IMR-90 (cell line): ENCODE measurements at regions not wholly inside any gene's neighbourhood (a gene's known extent, or its start where the extent isn't known, plus 50 kb on each side); places are given as distances from the start of the nearest gene placed in this dataset.

Experiments
- ATAC-seq: fragments of 200-7000 bp; cut with Tn5 transposase; 2 replicates; pipeline ENCODE4 v1.9.1; 2020; ENCODE audit warnings: low read depth, mild to moderate bottlenecking, moderate library complexity
- BruUV-seq: library from RNA; stranded (reverse); fragments of 400-500 nt; replicated peaks from 2 replicates; lab custom pipeline; 2021; lab: Mats Ljungman, UMichigan
- CTCF ChIA-PET: fragments of 300-600 bp; formaldehyde crosslinking; extraction: SDS; loops from one replicate; lab custom pipeline; 2021; ENCODE audit warnings: antibody characterized with exemption; lab: Yijun Ruan, JAX
- POLR2A ChIA-PET: fragments of 300-600 bp; sonication (Branson Sonifier 250); formaldehyde crosslinking; loops from one replicate; lab custom pipeline; 2022; ENCODE audit warnings: antibody characterized with exemption; ENCODE audit not compliant: unreplicated experiment; lab: Charles Lee
- DNase-seq: peaks from one replicate; pipeline ENCODE4 v3.0.0; 2013
- H2AFZ ChIP-seq: replicated peaks from 2 replicates; pipeline ENCODE3; 2013; ENCODE audit warnings: low read length, mild to moderate bottlenecking; ENCODE audit not compliant: poor library complexity
- H2AK5ac ChIP-seq: 2 replicates; pipeline ENCODE4 v1.6.1; 2013; ENCODE audit warnings: low read depth, low read length, inconsistent platforms
- H2AK9ac ChIP-seq: replicated peaks from 2 replicates; pipeline ENCODE3; 2013; ENCODE audit warnings: mild to moderate bottlenecking, low read depth, low read length, moderate library complexity; ENCODE audit not compliant: poor library complexity
- H2BK120ac ChIP-seq: 2 replicates; pipeline ENCODE4 v1.6.1; 2013; ENCODE audit warnings: low read depth, low read length, inconsistent platforms
- H2BK15ac ChIP-seq: 3 replicates; pipeline ENCODE4 v1.6.1; 2013; ENCODE audit warnings: low read depth, low read length, inconsistent platforms
- H2BK20ac ChIP-seq: 2 replicates; pipeline ENCODE4 v1.6.1; 2013; ENCODE audit warnings: low read depth, mild to moderate bottlenecking, inconsistent platforms, low read length, moderate library complexity
- H2BK5ac ChIP-seq: 2 replicates; pipeline ENCODE4 v1.6.1; 2013; ENCODE audit warnings: mild to moderate bottlenecking, low read depth, low read length, inconsistent platforms; ENCODE audit not compliant: poor library complexity, severe bottlenecking
- H3K14ac ChIP-seq: replicated peaks from 2 replicates; pipeline ENCODE4 v1.6.1; 2013; ENCODE audit warnings: low read depth, low read length, inconsistent platforms
- H3K18ac ChIP-seq: 2 replicates; pipeline ENCODE4 v1.6.1; 2013; ENCODE audit warnings: low read depth, low read length, control low read depth
- H3K23ac ChIP-seq: 2 replicates; pipeline ENCODE4 v1.6.1; 2013; ENCODE audit warnings: low read depth, low read length, inconsistent platforms
- H3K27ac ChIP-seq: 2 replicates; pipeline ENCODE4 v1.5.1; 2013; ENCODE audit warnings: mild to moderate bottlenecking, control low read depth, low read length; ENCODE audit not compliant: insufficient read depth
- H3K27me3 ChIP-seq: 2 replicates; pipeline ENCODE4 v1.6.1; 2013; ENCODE audit warnings: low read length; ENCODE audit not compliant: control insufficient read depth, insufficient read depth
- H3K36me3 ChIP-seq: 2 replicates; pipeline ENCODE4 v1.6.1; 2013; ENCODE audit warnings: low read length, mixed read lengths; ENCODE audit not compliant: control insufficient read depth, insufficient read depth
- H3K4ac ChIP-seq: 2 replicates; pipeline ENCODE4 v1.6.1; 2013; ENCODE audit warnings: low read depth, low read length, inconsistent platforms
- H3K4me1 ChIP-seq: 2 replicates; pipeline ENCODE4 v1.6.1; 2013; ENCODE audit warnings: low read length, mixed read lengths; ENCODE audit not compliant: control insufficient read depth, insufficient read depth
- H3K4me2 ChIP-seq: 2 replicates; pipeline ENCODE4 v1.6.1; 2013; ENCODE audit warnings: low read depth, mild to moderate bottlenecking, control low read depth, low read length, moderate library complexity
- H3K4me3 ChIP-seq: 2 replicates; pipeline ENCODE4 v1.5.1; 2013; ENCODE audit warnings: low read depth, mild to moderate bottlenecking, control low read depth, low read length, moderate library complexity; ENCODE audit not compliant: insufficient read depth
- H3K56ac ChIP-seq: 2 replicates; pipeline ENCODE4 v1.6.1; 2013; ENCODE audit warnings: low read length, inconsistent platforms; ENCODE audit not compliant: insufficient read depth; ENCODE audit errors: extremely low read depth
- H3K79me1 ChIP-seq, 2 experiments: 2 replicates each; pipeline ENCODE4 v1.6.1; 2013; ENCODE audit warnings: low read length in 2 of 2, inconsistent platforms in 1 of 2, low read depth in 1 of 2
- H3K9ac ChIP-seq: 2 replicates; pipeline ENCODE4 v1.6.1; 2013; ENCODE audit warnings: low read depth, low read length, control low read depth
- H3K9me1 ChIP-seq: 2 replicates; pipeline ENCODE4 v1.6.1; 2013; ENCODE audit warnings: low read length, inconsistent platforms; ENCODE audit not compliant: insufficient read depth
- H3K9me3 ChIP-seq: 2 replicates; pipeline ENCODE4 v1.6.1; 2013; ENCODE audit warnings: low read length; ENCODE audit not compliant: control insufficient read depth, insufficient read depth
- H4K20me1 ChIP-seq: 2 replicates; pipeline ENCODE4 v1.6.1; 2013; ENCODE audit warnings: low read length, inconsistent platforms; ENCODE audit not compliant: insufficient read depth
- H4K5ac ChIP-seq: 2 replicates; pipeline ENCODE4 v1.6.1; 2013; ENCODE audit warnings: mild to moderate bottlenecking, low read depth, low read length, control low read depth
- H4K8ac ChIP-seq, 2 experiments: 2 replicates each; pipeline ENCODE4 v1.6.1; 2013; ENCODE audit warnings: low read depth in 2 of 2, low read length in 2 of 2, control low read depth in 1 of 2, inconsistent platforms in 1 of 2
- H4K91ac ChIP-seq: 2 replicates; pipeline ENCODE4 v1.6.1; 2013; ENCODE audit warnings: low read depth, low read length, inconsistent platforms; ENCODE audit not compliant: insufficient read depth
- BHLHE40 ChIP-seq: fragments of 150-350 bp; IDR thresholded peaks from 2 replicates; pipeline ENCODE4 v1.6.1; 2016; ENCODE audit warnings: mild to moderate bottlenecking, low read depth, low read length
- CEBPB ChIP-seq: IDR thresholded peaks from 2 replicates; pipeline ENCODE4 v1.6.1; 2012; ENCODE audit warnings: low read depth, low read length, improper control_type of control experiment
- FOS ChIP-seq: fragments of 150-350 bp; IDR thresholded peaks from 2 replicates; pipeline ENCODE4 v1.6.1; 2016; ENCODE audit warnings: low read depth, low read length
- MXI1 ChIP-seq: IDR thresholded peaks from 2 replicates; pipeline ENCODE4 v1.6.1; 2012; ENCODE audit warnings: low read depth, mild to moderate bottlenecking, low read length, moderate library complexity, borderline replicate concordance
- NFE2L2 ChIP-seq: fragments of 150-350 bp; IDR thresholded peaks from 2 replicates; pipeline ENCODE4 v1.6.1; 2016; ENCODE audit warnings: low read depth, mild to moderate bottlenecking, low read length
- SMC3 ChIP-seq: fragments of 150-350 bp; IDR thresholded peaks from 2 replicates; pipeline ENCODE4 v1.6.1; 2016; ENCODE audit warnings: low read depth, mild to moderate bottlenecking, antibody characterized with exemption, low read length, moderate library complexity
- WGBS, 2 experiments: methylation state at CpG; one replicate each; pipeline versions ENCODE4 v1.1.5 to v1.1.7; 2013; ENCODE audit warnings: missing lambda C conversion rate in 2 of 2; ENCODE audit not compliant: insufficient read length in 1 of 2; ENCODE audit errors: extremely low coverage in 2 of 2; 5-methylcytosine and 5-hydroxymethylcytosine counted together
- dilution Hi-C: fragments of 300-500 bp; cut with HindIII; formaldehyde crosslinking; loops from one replicate; pipeline ENCODE4 v1.14.3; 2018; ENCODE audit warnings: low sequenced_read_pairs; ENCODE audit not compliant: unreplicated experiment
- in situ Hi-C: fragments of 300-500 bp; cut with MboI; formaldehyde crosslinking; loops from 3 replicates; pipeline ENCODE4 v1.14.3; 2019; ENCODE audit warnings: low sequenced_read_pairs, inconsistent platforms, mixed read lengths
- intact Hi-C: fragments of 100-400 bp; cut with micrococcal nuclease; formaldehyde crosslinking; loops from 2 replicates; pipeline ENCODE4 v1.10.0; 2022

DNA sequence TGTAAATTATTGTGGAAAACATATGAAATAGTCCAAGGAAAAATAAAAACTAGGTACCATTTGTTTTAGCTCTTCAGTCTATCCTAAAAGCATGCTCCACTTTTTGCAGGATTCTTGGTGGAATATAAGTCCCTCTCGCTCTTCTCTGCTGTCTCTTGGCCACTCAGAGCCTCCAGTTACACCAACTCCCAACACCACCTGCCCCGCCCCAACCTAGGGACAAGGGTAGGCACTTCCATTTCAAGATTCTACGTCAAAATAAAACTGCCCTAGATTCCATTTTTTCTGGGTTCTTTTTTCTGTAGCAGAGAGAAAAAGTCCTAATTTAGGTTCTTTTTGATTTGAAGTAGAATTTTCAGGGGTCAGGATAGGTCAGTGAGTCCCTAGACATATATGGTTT is 1036.2 kb upstream of the POU3F3 start:
- no peaks in the 10 kb centered on the region for H3K9me1 ChIP-seq
- no peak overlapping the region for H3K4ac ChIP-seq
- no peaks in the 10 kb centered on the region for H3K36me3 ChIP-seq
- no peak overlapping the region for H3K4me3 ChIP-seq
- H2BK5ac ChIP-seq = no peak overlapping the region
- WGBS, 2 experiments = 40% methylated on average over 1 of the region's 3 CpGs; no CpG with 5 or more reads in 1 of the 2 experiments
- no peak overlapping the region for H4K91ac ChIP-seq
- intact Hi-C loops = no loop called here
- no peaks in the 10 kb centered on the region for H3K79me1 ChIP-seq
- ATAC-seq (no peak), DNase-seq (no peak)
- TF ChIP-seq MXI1 = no peak
- TF ChIP-seq SMC3 = no peak
- TF ChIP-seq FOS = no peak
- no peak for TF ChIP-seq CEBPB
- TF ChIP-seq NFE2L2 = no peak
- no peak for TF ChIP-seq BHLHE40
- no peak overlapping the region for H4K8ac ChIP-seq
- no peak overlapping the region for H3K9ac ChIP-seq
- H2AK5ac ChIP-seq = no peak overlapping the region
- no peaks in the 10 kb centered on the region for H4K20me1 ChIP-seq
- H3K18ac ChIP-seq = no peak overlapping the region
- H2AK9ac ChIP-seq = no peak overlapping the region
- POLR2A ChIA-PET = no interaction called here
- H2BK20ac ChIP-seq = no peak overlapping the region
- CTCF ChIA-PET = interaction anchor here (0.6 kb wide), 1 partner anchor 1583 kb away, joined by 8 read pairs; no protein-coding TSS in a partner anchor
- H3K4me2 ChIP-seq = no peak overlapping the region
- BruUV-seq = no TSS peak
- no peaks in the 10 kb centered on the region for H3K4me1 ChIP-seq
- H2BK120ac ChIP-seq = no peak overlapping the region
- dilution Hi-C loops = no loop called here
- in situ Hi-C loops = no loop called here
- no peak overlapping the region for H3K23ac ChIP-seq
- no peak overlapping the region for H4K5ac ChIP-seq
- no peaks in the 10 kb centered on the region for H3K27me3 ChIP-seq
- H2AFZ ChIP-seq = no peak overlapping the region
- H3K14ac ChIP-seq = no peak overlapping the region
- no peak overlapping the region for H2BK15ac ChIP-seq
- no peak overlapping the region for H3K27ac ChIP-seq
- peaks cover 5% of the 10 kb centered on the region; the same call in 1 of the 2 replicates for H3K9me3 ChIP-seq
- H3K56ac ChIP-seq = no peak overlapping the region
